Nucleus accumbens (tissue), 56 donors: ENCODE measurements at regions not wholly inside any gene's neighbourhood (a gene's known extent, or its start where the extent isn't known, plus 50 kb on each side); places are given as distances from the start of the nearest gene placed in this dataset.
"Not testable (repeated sequence)": the region's sequence is repeated elsewhere in the genome, so short reads cannot be mapped to it uniquely, and the experiment has no call there.

ENCODE experiments used
- DNase-seq, 56 donors: peaks; one replicate each; lab custom pipeline; 2025; lab: John Stamatoyannopoulos, UW

- DNase-seq = peak in 2 of 56 donors; percentile 3 to 8
Measured at GRCh38 chr1:232711996-232712395, 82.1 kb upstream of the SIPA1L2 start.

DNA sequence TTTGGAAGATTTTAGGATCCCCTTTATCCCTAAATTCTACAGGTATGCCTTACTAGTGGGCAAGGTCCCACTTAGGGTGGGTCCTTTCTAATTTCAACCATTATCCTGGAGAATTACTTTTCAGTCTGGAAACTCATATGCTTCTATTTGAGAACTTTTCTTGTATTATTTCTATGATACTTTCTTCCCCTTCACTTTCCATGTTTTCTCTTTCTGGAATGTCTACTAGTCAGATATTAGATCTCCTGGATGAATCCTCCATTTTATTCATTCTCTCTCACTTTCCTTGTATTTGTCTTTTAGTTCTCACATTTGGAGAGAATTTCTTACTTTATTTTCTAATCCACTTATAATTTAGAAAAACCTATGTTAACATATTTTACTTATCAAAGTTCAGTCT is 83.9 kb upstream of the SIPA1L2 start:
- no peak for DNase-seq

- DNase-seq = no peak
Measured at GRCh38 chr1:232715154-232715553, 85.2 kb upstream of the SIPA1L2 start.

- not testable (repeated sequence) for DNase-seq
Measured at GRCh38 chr1:232717911-232718310, 87.3 kb upstream of the MAP10 start.

GRCh38 chr1:232718928-232719927 is 86.0 kb upstream of the MAP10 start:
- DNase-seq = no peak

DNA sequence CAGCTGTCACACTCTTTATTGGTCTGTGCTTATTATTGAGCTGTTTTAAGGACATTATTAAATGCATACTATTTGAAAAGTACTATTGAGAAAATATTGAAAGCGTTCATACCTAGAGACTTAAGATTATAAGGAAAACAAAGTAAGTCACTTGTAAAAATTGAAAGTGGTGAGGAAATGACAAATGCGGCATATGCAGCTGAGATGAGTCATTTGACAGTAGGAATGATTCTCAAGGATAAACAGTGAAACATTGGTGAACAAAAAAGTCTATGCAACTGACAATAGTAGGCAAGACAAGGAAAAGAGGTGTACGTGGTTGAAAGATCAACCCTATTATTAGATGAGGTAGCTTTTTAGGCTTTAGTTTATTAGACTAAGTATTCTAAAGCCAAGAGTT is 82.6 kb upstream of the MAP10 start:
- DNase-seq = no peak

DNA sequence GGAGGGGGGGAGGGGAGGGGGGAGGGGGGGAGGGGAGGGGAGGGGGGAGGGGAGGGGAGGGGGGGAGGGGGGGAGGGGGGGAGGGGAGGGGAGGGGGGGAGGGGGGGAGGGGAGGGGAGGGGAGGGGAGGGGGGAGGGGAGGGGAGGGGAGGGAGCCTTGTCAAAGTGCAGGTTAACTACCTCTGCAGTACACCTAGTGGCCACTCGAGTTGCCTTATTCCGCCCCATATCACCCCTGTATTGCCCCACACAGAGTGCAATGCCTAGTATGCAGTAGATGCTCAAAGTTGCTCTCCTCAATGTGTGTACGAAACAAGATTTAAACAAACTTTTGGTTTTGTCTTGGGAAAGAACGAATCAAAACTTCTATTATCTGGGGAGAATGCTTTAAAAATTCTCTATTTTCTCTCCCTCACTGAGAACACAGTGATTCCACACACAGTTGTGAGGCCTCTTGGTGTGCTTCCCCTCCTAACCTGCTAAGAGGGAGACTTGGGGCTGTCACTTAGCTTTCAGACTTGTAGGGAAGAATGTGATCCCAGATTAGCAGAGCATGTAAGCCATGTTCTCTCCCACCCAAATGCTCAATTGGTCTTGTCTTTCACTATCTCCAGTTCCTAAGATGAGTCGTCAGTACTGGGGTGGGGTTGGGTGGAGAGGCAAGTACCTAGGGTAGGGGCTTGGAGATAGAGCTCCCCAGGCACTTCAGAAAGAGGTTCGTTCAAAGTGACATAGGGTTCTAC is 79.7 kb upstream of the MAP10 start:
- no peak for DNase-seq

DNA sequence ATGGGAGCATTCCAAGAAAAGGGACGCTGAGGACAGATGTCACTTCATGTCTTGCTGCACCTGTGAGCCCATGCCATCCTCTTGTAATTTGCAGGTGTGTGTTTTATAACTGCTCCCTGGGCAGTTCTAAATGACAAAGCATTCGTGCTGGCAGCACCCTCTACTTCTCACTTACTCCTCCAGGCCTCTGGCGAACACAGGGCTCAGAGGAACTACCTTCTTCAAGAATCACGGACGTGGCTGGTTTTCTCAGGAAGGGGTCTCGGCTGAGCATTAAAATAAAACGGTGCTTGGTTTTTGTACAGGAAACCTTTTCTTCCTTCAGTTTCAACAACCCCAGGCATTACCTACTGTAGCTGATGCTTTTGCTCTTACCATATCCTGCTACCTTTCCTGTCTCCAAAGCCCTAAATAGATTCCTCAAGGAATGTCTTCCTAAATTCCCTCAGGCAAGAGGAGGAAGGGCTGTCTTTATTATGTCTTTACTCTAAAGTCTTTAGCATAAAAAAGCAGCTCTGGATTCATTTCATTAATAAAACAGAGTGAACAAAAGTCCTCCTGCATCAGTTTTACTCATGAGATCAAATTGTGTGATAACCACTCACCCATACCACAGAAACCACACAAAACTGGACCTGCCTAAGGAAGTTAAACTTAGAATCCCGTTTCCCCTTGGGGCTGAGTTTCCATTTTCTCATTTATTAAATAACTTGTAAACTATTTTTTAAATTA is 79.0 kb upstream of the MAP10 start:
- no peak for DNase-seq

- no peak for DNase-seq
Measured at GRCh38 chr1:232728507-232729263, 76.5 kb upstream of the MAP10 start.

DNA sequence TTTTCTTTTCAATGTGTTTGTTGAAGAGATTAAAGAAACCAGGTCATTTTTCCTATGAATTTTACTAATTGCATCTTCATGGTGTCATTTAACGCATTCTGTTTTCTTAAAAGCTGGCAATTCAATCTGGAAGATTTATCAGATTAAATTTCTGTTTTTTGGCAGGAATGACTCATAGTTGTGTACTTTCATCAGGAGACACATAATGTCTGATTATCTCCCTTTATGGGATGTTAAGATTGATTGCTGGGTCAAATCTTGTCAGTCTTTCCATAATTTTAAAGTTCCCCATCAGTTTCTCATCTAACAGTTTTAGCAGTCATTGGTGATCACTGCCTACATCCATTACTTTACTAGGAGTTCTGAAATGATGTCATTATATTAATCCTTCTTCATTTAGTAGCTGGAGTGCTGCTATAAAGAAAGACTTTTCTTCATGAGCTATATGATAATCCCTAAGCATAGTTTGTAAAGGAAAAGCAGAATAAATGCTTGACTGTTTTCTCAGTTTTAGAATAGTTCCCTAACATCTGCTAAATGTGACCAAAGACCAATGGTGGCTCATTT is 72.8 kb upstream of the MAP10 start:
- no peak for DNase-seq

DNA sequence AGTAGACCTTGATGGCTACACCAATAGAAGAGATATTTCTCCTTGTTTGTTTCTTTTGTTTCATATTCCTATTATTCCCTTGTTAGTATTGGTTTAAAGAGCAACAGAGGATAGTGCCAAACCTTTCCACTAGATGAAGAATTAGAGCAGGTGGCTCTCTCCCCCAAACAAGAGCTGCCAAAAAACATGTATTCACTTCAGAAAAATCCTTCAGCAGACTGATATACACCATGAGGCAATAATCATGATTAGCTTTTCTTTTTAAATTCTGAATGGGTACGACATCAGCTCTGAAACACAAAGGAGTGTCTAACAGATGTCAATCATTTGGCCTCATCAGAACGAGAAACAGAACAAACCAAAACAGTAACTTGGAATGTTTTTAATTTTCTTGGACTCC is 67.3 kb upstream of the MAP10 start:
- DNase-seq = no peak

GRCh38 chr1:232743999-232744398 is 61.2 kb upstream of the MAP10 start:
- no peak for DNase-seq

DNA sequence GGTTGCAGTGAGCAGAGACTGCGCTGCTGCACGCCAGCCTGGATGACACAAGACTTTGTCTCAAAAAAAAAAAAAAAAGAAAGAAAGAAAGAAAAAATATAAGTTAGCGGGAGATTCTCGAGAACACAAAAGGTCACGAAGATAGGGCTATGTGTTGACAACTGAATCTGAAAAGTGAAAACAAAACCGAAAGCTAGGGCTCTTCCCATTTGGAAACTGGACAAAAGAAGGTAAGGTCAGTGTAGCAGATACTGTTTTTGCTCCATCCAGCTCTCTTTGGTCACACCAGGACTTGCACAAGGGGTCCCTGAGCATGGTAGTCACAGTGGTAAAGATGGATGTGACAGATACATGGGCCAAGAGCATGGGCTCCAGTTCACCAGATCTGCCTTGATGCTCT is 60.4 kb upstream of the MAP10 start:
- DNase-seq = no peak

DNA sequence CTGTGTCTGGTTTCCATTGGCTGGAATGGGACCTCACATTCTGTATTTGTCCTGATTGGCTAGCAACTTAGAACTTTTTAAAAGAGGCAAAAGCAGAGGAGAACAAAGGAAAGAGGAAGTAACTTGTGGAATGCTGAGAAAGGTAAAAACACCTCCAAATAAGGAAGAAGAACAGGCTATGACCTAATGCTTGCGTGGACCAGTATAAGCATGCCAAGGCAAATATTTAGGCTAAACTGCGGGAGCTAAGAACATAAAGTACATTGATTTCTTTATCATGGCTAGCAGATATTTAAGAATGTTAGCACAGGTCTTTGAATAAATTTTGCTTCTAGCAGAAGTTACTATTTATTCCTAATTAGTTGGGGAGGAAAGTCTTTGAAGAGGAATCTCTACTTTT is 59.5 kb upstream of the MAP10 start:
- not testable (repeated sequence) for DNase-seq

DNA sequence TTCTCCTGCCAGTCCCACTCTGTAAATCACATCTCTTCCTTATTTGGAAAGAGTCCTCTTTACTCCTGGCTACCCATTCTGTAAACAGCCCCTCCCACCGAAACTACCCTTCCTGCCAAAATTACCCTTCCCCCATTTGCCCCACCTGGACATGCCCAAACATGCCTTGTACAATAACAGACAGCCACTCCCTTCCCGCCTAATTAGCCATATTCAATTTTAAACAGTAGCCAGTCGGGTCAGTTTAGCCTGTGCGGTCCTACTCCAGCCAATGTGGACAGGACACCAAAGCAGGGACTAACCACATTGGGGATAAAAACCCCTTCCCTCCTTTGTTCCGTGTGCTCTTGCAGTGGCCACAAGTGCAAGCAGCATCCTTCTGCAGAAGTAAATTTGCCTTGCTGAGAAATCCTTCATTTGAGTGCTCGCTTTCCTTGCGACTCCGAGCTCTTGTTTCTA is 56.3 kb upstream of the MAP10 start:
- no peak for DNase-seq

GRCh38 chr1:232751393-232752140 is 53.6 kb upstream of the MAP10 start:
- no peak for DNase-seq

DNA sequence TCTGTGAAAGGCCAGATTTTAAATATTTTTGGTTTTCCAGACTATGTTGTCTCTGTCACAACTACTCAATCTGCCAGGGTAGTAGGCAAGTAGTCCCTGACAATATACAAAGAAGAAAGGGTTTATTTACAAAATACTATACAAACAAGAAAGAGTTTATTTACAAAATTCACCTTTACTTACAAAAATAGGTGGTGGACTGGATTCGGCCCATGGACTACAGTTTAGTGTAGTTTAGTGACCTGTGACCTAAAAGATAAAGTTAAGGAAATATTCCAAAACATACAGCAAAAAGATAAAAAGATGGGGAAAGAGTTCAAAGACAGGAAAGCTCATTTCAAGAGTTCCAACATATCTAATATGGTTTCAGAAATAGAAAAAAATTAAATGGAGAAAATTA is 52.9 kb upstream of the MAP10 start:
- DNase-seq = no peak

GRCh38 chr1:232754930-232755329 is 50.3 kb upstream of the MAP10 start:
- DNase-seq = no peak
